Fibroblast of skin of left quadriceps (primary cell): ENCODE measurements at regions not wholly inside any gene's neighbourhood (a gene's known extent, or its start where the extent isn't known, plus 50 kb on each side); places are given as distances from the start of the nearest gene placed in this dataset.

Source experiments
- DNase-seq, 2 experiments: peaks; one replicate each; pipeline ENCODE4 v3.0.0-alpha.2; 2013; ENCODE audit warnings: low read depth in 2 of 2

- DNase-seq: no peak
Measured at GRCh38 chr9:23162789-23163188, 663.3 kb downstream of the ELAVL2 start.

GRCh38 chr9:23171479-23171878, 654.6 kb downstream of the ELAVL2 start:
- no peak for DNase-seq

- DNase-seq: no peak
Measured at GRCh38 chr9:23172206-23172605, 653.8 kb downstream of the ELAVL2 start.

GRCh38 chr9:23172979-23173637, 652.9 kb downstream of the ELAVL2 start:
- DNase-seq: no peak

- no peak for DNase-seq
Measured at GRCh38 chr9:23194281-23194680, 631.8 kb downstream of the ELAVL2 start.

GRCh38 chr9:23215688-23216087, 610.4 kb downstream of the ELAVL2 start:
- DNase-seq: no peak

- no peak for DNase-seq
Measured at GRCh38 chr9:23219471-23219870, 606.6 kb downstream of the ELAVL2 start.

GRCh38 chr9:23220171-23220570, 605.9 kb downstream of the ELAVL2 start:
- DNase-seq: no peak

- DNase-seq: no peak
Measured at GRCh38 chr9:23220957-23221356, 605.1 kb downstream of the ELAVL2 start.

GRCh38 chr9:23229890-23230317, 596.1 kb downstream of the ELAVL2 start:
- DNase-seq: no peak

GRCh38 chr9:23232831-23233230, 593.2 kb downstream of the ELAVL2 start:
- no peak for DNase-seq

GRCh38 chr9:23243523-23243922, 582.5 kb downstream of the ELAVL2 start:
- no peak for DNase-seq

GRCh38 chr9:23245067-23245466, 581.0 kb downstream of the ELAVL2 start:
- no peak for DNase-seq

- DNase-seq: no peak
Measured at GRCh38 chr9:23254404-23255184, 571.4 kb downstream of the ELAVL2 start.

GRCh38 chr9:23255346-23255745, 570.7 kb downstream of the ELAVL2 start:
- no peak for DNase-seq

GRCh38 chr9:23258569-23258968, 567.5 kb downstream of the ELAVL2 start:
- DNase-seq: no peak

- no peak for DNase-seq
Measured at GRCh38 chr9:23278561-23278960, 547.5 kb downstream of the ELAVL2 start.

- no peak for DNase-seq
Measured at GRCh38 chr9:23287390-23287789, 538.6 kb downstream of the ELAVL2 start.

- no peak for DNase-seq
Measured at GRCh38 chr9:23288545-23288944, 537.5 kb downstream of the ELAVL2 start.

GRCh38 chr9:23290973-23291372, 535.1 kb downstream of the ELAVL2 start:
- no peak for DNase-seq

GRCh38 chr9:23302281-23302680, 523.8 kb downstream of the ELAVL2 start:
- no peak for DNase-seq

- no peak for DNase-seq
Measured at GRCh38 chr9:23306731-23307130, 519.3 kb downstream of the ELAVL2 start.

- DNase-seq: no peak
Measured at GRCh38 chr9:23307731-23308513, 518.1 kb downstream of the ELAVL2 start.
